ENCODE measurements at regions not wholly inside any gene's neighbourhood (a gene's known extent, or its start where the extent isn't known, plus 50 kb on each side); places are given as distances from the start of the nearest gene placed in this dataset.

- no peak for DNase-seq
Observed at GRCh38 chr5:68618501-68618900, 402.9 kb downstream of the PIK3R1 start.

- DNase-seq: no peak
Observed at GRCh38 chr5:68627001-68627400, 411.4 kb downstream of the PIK3R1 start.

DNA sequence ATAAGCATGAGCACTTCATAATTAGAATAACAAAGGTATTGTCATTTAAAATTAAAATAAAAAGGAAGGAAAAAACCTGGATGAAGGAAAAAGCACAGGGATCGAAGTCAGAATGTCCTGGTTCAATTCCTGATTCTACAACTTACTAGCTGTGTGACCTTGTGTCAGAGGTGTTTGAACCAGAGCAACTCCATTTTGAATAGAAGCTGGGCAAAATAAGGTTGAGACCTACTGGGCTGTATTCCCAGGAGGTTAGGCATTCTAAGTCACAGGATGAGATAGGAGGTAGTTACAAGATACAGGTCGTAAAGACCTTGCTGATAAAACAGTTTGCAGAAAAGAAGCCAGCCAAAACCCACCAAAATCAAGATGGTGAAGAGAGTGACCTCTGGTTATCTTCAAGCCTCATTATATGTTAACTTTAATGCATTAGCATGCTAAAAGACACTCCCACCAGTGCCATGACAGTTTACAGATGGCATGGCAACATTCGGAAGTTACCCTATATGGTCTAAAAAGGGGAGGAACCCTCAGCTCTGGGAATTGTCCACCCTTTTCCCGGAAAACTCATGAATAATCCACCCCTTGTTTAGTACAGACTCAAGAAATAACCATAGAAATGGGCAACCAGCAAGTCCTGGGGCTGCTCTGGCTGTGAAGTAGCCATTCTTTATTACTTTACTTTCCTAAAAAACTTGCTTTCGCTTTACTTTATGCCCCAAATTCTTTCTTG is 412.7 kb downstream of the PIK3R1 start:
- no peak for DNase-seq

GRCh38 chr5:68630354-68630753 is 414.8 kb downstream of the PIK3R1 start:
- DNase-seq: no peak

DNA sequence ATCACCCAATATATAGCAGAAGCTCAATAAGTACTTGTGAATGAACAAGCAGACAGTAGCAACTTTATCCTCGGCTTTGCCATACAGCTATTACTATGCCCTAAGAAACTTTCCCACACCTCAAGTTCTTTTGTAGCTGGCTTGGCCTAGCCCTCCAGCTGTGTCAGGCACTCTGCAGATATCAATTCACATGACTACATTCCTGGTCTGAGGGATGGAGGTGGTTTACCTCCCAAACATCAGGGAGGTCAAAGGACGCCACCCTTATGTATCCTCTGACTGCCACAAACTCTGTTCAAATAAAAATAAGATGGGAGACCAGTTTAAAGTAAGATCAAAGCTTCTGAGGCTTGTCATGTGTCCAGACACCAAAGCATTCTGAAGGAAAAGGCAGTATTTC is 416.3 kb downstream of the PIK3R1 start:
- DNase-seq: no peak

- DNase-seq: no peak
Observed at GRCh38 chr5:68641211-68641610, 425.7 kb downstream of the PIK3R1 start.

DNA sequence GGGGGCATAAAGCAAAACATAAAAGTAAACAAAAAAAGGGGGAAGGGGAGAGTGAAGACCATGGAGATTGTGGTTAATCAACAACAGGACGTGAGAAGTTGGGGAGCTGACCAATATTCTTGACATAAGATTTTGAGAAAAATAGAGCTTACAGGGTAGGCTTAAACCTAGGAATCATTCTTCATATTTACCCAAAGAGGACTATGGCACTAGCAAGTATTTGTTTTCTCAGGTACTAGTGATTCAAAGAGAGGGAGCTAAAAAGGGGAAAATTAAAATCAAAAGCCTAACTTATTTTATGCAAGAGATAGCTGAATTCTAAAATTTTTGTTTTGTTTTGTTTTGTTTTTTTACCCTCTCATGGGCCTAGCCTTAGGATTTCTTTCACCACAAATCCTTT is 427.5 kb downstream of the PIK3R1 start:
- DNase-seq: no peak

DNA sequence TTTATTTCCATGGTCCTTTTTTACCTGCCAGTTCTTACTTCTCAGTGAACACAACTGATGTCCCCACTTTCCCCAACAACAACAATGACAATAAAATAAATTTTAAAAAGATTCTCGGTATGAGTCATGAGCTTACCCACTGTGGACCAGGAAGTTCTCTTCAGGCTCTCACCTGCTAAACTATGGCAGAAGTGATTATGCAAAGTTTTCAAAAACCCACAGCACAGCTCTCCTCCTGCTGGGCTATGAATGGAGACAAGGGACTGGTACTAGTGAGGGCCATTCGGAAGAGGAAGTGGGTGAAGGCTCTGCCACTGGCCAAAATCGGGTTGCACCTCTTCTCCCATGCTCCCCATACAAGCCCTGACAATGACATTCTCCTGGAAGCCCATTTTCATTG is 429.4 kb downstream of the PIK3R1 start:
- no peak for DNase-seq

DNA sequence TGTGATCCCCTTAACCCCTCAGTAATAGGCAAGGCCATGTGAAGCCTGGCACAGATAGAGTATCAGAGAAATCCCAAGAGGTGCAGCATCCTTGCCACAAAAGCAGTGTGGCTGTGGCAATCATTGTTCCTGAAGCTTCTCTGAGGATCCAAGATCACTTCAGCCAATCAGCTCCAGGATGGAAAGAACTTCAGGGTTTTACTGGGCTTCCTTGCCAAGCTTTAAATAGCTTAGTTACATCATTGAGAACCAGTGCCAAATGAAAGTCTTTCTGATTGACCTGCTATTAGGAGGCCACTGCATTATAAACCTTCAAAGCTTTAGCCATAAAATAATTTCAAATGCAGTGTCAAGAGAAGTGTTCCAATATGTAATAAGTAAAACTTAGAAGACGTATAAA is 430.6 kb downstream of the PIK3R1 start:
- no peak for DNase-seq

DNA sequence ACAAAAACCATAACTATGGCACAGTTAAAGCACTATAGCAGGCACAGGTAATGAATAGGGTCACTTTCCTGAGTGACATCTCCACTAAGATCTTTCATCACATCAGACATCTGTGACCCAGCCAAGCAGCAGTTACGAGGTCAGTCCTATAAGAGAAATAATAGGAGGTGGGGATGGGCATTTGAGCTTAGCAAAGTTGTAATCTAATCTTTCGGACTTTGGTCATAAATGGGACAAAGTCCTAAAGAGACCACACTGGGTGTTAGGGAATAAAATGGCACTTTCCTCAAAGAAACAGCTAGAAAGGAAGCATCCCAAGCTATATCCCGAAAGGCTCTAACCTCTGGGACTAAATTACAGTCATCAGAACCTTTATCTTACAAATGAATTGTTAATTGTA is 432.2 kb downstream of the PIK3R1 start:
- DNase-seq: no peak

GRCh38 chr5:68648944-68649857 is 433.6 kb downstream of the PIK3R1 start:
- DNase-seq: no peak

GRCh38 chr5:68652534-68652965 is 437.0 kb downstream of the PIK3R1 start:
- no peak for DNase-seq

GRCh38 chr5:68653471-68653870 is 437.9 kb downstream of the PIK3R1 start:
- DNase-seq: no peak

- DNase-seq: no peak
Observed at GRCh38 chr5:68657055-68657961, 436.5 kb upstream of the SLC30A5 start.

- DNase-seq: no peak
Observed at GRCh38 chr5:68658810-68659372, 434.9 kb upstream of the SLC30A5 start.

DNA sequence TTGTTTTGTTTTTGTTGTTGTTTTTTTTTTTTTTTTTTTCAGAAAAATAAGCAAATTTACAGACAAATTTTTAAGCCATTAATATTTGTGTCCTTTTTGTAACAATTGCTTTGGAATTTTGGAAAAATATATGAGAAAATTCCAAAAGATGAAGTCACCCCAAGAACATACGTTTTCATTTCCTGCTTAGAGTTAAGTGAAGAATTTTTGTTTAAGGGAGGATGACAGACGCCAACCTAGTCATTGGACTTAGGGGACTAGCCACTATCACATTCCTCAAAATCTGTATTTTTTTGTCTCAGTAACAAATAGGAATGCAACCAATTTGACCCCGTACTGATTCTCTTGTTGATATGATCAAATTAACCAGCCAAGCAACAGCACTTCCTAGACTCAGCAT is 433.9 kb upstream of the SLC30A5 start:
- no peak for DNase-seq

GRCh38 chr5:68661237-68661636 is 432.6 kb upstream of the SLC30A5 start:
- DNase-seq: no peak

DNA sequence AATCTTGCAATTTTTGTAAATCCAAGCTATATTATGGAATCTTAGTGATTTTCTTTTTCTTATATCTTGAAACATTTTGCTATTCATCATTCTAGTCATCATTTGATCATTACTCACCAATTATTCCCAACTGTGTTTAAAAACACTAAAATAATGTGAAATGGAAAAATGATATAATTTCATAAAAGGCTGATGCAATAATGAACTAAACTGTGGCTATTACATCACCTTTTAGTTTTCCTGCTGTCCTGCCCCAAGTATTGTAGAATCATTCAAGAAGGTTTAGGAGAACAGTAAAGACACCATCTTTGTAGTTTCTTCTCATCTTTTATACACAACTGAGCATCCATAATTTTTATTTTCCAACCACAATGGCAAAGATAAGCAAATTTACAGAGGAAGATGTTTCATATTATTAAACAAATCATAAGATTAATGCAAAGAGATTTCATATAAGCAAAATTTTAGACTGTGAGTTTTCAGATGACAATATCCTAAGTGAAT is 431.0 kb upstream of the SLC30A5 start:
- DNase-seq: no peak

GRCh38 chr5:68669864-68670575 is 423.8 kb upstream of the SLC30A5 start:
- no peak for DNase-seq

GRCh38 chr5:68673106-68673822 is 420.6 kb upstream of the SLC30A5 start:
- no peak for DNase-seq

DNA sequence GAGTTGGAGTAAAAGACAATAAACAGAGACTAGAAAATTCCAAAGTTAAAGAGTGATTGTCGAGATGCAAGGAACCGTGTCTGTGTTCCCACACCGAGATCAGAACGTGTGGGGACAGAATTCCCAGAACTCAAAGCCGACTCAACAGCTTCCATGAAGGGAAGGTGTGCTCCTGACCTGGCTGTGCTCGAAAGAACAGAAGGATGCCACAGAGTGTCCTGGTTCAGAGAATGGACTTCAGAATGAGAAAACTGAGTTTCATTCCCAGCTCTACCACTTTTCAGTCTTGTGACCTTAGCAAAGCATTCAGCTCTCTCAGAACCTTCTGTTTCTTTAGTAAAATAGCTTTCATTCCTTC is 420.0 kb upstream of the SLC30A5 start:
- no peak for DNase-seq
